GM23338 (cell line): ENCODE measurements at regions not wholly inside any gene's neighbourhood (a gene's known extent, or its start where the extent isn't known, plus 50 kb on each side); places are given as distances from the start of the nearest gene placed in this dataset.

ENCODE experiments used
- CREB1 ChIP-seq: fragments of 250-450 bp; sonication (Bioruptor Pico); IDR thresholded peaks from 2 replicates; pipeline ENCODE4 v1.5.0; 2020; ENCODE audit warnings: low read depth, mild to moderate bottlenecking, moderate library complexity
- CTCF ChIP-seq, 2 experiments: fragments of 200-600 bp in 1 of 2; sonication (generic) in 1 of 2; conservative IDR thresholded peaks; 2 replicates each; pipeline versions ENCODE4 v1.5.1 to v1.6.1; 2016 to 2017; ENCODE audit warnings: antibody characterized with exemption in 2 of 2, low read depth in 2 of 2, mild to moderate bottlenecking in 2 of 2, moderate library complexity in 1 of 2
- EZH2 ChIP-seq: fragments of 200-600 bp; sonication (generic); IDR thresholded peaks from one replicate; pipeline ENCODE4 v1.8.0; 2017; ENCODE audit warnings: antibody characterized with exemption, mild to moderate bottlenecking, low read depth; ENCODE audit not compliant: unreplicated experiment
- JUNB ChIP-seq: IDR thresholded peaks from one replicate; pipeline ENCODE4 v1.6.1; 2016; ENCODE audit warnings: antibody characterized with exemption; ENCODE audit not compliant: unreplicated experiment
- REST ChIP-seq: IDR thresholded peaks from one replicate; pipeline ENCODE4 v1.6.1; 2018; ENCODE audit warnings: antibody characterized with exemption; ENCODE audit not compliant: unreplicated experiment
- STAT1 ChIP-seq: IDR thresholded peaks from one replicate; pipeline ENCODE4 v1.6.1; 2016; ENCODE audit warnings: antibody characterized with exemption; ENCODE audit not compliant: unreplicated experiment
- ZNF114 ChIP-seq: fragments of 250-450 bp; sonication (Bioruptor Pico); IDR thresholded peaks from 2 replicates; pipeline ENCODE4 v1.5.0; 2020; ENCODE audit warnings: mild to moderate bottlenecking, moderate library complexity
- ZNF331 ChIP-seq: fragments of 250-450 bp; sonication (Bioruptor Pico); IDR thresholded peaks from 2 replicates; pipeline ENCODE4 v1.5.0; 2020; ENCODE audit warnings: low read depth, mild to moderate bottlenecking, moderate library complexity
- ZNF462 ChIP-seq: fragments of 250-450 bp; sonication (Bioruptor Pico); IDR thresholded peaks from 2 replicates; pipeline ENCODE4 v1.5.0; 2020; ENCODE audit warnings: mild to moderate bottlenecking, moderate library complexity

- no peak for TF ChIP-seq ZNF462 (CRISPR knock-in tag)
- no peak for TF ChIP-seq ZNF114 (CRISPR knock-in tag)
- no peak for TF ChIP-seq REST
- no peak for TF ChIP-seq STAT1
- TF ChIP-seq CTCF (conservative IDR thresholded peaks at IDR 0.05; ENCODE audit: low read depth in 2 of 2), result no peak
- no peak for TF ChIP-seq ZNF331 (CRISPR knock-in tag)
- TF ChIP-seq EZH2, result no peak
- TF ChIP-seq CREB1 (CRISPR knock-in tag), result no peak
- no peak for TF ChIP-seq JUNB
These were observed 178.6 kb downstream of the RPS24 start (continued) for GRCh38 chr10:78212060-78212785.
